Tibial nerve (tissue), 4 donors: ENCODE measurements at regions not wholly inside any gene's neighbourhood (a gene's known extent, or its start where the extent isn't known, plus 50 kb on each side); places are given as distances from the start of the nearest gene placed in this dataset.

Experiments used
- DNase-seq, 2 donors: peaks; one replicate each; pipeline ENCODE4 v3.0.0-alpha.2; 2019; ENCODE audit warnings: low spot score in 2 of 2
- H3K27ac ChIP-seq, 4 donors: fragments of 200-600 bp; sonication (generic) in 3 of 4; one replicate each; pipeline ENCODE4 v1.5.1; 2017 to 2019; ENCODE audit warnings: mild to moderate bottlenecking in 1 of 4
- H3K27me3 ChIP-seq, 2 donors: fragments of 200-600 bp; sonication (generic) in 1 of 2; one replicate each; pipeline versions ENCODE4 v1.5.1 to v1.6.0; 2017 to 2019
- H3K36me3 ChIP-seq, 3 donors: fragments of 200-600 bp; sonication (generic); one replicate each; pipeline ENCODE4 v1.5.1; 2018 to 2019
- H3K4me1 ChIP-seq, 4 donors: fragments of 200-600 bp; sonication (generic) in 3 of 4; one replicate each; pipeline ENCODE4 v1.5.1; 2017 to 2019
- H3K4me3 ChIP-seq, 4 donors: fragments of 200-600 bp; sonication (generic) in 3 of 4; one replicate each; pipeline ENCODE4 v1.5.1; 2017 to 2019; ENCODE audit warnings: mild to moderate bottlenecking in 1 of 4, moderate library complexity in 1 of 4
- H3K9me3 ChIP-seq, 4 donors: fragments of 200-600 bp; sonication (generic) in 3 of 4; one replicate each; pipeline ENCODE4 v1.5.1; 2017 to 2019
- EP300 ChIP-seq, 2 donors: sonication (generic); formaldehyde crosslinking; IDR thresholded peaks; one replicate each; pipeline ENCODE4 v1.6.1; 2017; ENCODE audit warnings: antibody characterized with exemption in 2 of 2, mild to moderate bottlenecking in 1 of 2
- POLR2A ChIP-seq, 2 donors: fragments of 450-650 bp; IDR thresholded peaks; one replicate each; pipeline ENCODE4 v1.6.1; 2017; ENCODE audit warnings: antibody characterized with exemption in 2 of 2, mild to moderate bottlenecking in 2 of 2, moderate library complexity in 2 of 2
- WGBS, 2 donors: methylation state at CpG; one replicate each; pipeline ENCODE4 v1.1.5; 2018; 5-methylcytosine and 5-hydroxymethylcytosine counted together
- TF ChIP-seq, protein P1 (sequence below), 5 experiments: fragments of 200-600 bp in 3 of 5; fragments of 450-650 bp in 2 of 5; sonication (generic) in 3 of 5; IDR thresholded peaks; one replicate each; pipeline ENCODE4 v1.5.1; 2016 to 2019; ENCODE audit warnings: antibody characterized with exemption in 5 of 5, mild to moderate bottlenecking in 3 of 5, moderate library complexity in 2 of 5

DNA sequence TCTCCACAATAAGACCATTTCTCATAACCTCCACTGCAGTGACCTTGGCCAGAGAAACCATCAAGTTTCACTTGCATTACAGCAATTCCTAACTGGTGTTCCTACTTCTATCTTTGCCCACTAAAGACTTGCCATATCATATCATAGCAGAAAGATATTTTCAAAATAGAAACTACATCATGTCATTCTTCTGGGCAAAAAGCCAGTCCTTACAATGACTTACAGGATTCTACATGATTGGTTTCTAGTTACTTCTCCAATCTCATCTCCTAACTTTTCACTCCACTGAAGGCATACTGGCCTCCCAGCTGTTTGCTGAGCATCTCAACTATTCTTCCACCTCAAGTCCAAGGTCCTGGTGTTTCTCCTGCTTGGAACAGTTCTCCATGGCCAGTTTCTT is 151.4 kb downstream of the HNMT start:
- no peak overlapping the region for H3K27ac ChIP-seq
- no peak for TF ChIP-seq POLR2A (IDR thresholded peaks at IDR 0.05)
- TF ChIP-seq, protein P1, sequence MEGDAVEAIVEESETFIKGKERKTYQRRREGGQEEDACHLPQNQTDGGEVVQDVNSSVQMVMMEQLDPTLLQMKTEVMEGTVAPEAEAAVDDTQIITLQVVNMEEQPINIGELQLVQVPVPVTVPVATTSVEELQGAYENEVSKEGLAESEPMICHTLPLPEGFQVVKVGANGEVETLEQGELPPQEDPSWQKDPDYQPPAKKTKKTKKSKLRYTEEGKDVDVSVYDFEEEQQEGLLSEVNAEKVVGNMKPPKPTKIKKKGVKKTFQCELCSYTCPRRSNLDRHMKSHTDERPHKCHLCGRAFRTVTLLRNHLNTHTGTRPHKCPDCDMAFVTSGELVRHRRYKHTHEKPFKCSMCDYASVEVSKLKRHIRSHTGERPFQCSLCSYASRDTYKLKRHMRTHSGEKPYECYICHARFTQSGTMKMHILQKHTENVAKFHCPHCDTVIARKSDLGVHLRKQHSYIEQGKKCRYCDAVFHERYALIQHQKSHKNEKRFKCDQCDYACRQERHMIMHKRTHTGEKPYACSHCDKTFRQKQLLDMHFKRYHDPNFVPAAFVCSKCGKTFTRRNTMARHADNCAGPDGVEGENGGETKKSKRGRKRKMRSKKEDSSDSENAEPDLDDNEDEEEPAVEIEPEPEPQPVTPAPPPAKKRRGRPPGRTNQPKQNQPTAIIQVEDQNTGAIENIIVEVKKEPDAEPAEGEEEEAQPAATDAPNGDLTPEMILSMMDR (IDR thresholded peaks at IDR 0.05) = no peak
- TF ChIP-seq EP300 (IDR thresholded peaks at IDR 0.05) = no peak
- no peaks in the 10 kb centered on the region for H3K36me3 ChIP-seq
- H3K27me3 ChIP-seq = no peaks in the 10 kb centered on the region
- H3K4me1 ChIP-seq = no peaks in the 10 kb centered on the region
- H3K4me3 ChIP-seq = no peak overlapping the region
- H3K9me3 ChIP-seq = peaks cover 0 to 7% (median 0%) of the 10 kb centered on the region in 4 donors
- no peak for DNase-seq

DNA sequence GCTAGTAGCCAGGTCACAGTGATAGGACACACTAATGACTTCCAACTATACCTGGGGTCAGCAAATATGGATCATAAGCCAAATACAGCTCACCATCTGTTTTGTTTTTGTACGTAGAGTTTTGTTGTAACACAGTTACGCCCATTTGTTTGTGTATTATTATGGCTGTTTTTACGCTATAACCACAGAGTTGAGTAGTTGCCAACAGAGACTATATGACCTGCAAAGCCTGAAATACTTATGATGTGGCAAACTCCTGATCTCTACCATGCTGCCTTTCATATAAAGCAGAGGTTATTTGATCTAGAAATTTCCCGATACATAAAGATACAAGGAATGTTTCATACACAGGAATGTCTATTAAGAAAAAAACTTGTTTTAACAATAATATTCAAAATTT is 152.2 kb downstream of the HNMT start:
- H3K4me3 ChIP-seq = no peak overlapping the region
- no peaks in the 10 kb centered on the region for H3K27me3 ChIP-seq
- whole genome bisulfite sequencing, 2 donors = 89 to 93% methylated on average over 4 of the region's 4 CpGs
- H3K36me3 ChIP-seq = no peaks in the 10 kb centered on the region
- peaks cover 0 to 7% (median 0%) of the 10 kb centered on the region in 4 donors for H3K9me3 ChIP-seq
- TF ChIP-seq, protein P1 (IDR thresholded peaks at IDR 0.05) = no peak
- TF ChIP-seq EP300 (IDR thresholded peaks at IDR 0.05) (no peak), POLR2A (IDR thresholded peaks at IDR 0.05) (no peak)
- no peak overlapping the region for H3K27ac ChIP-seq
- H3K4me1 ChIP-seq = no peaks in the 10 kb centered on the region
- no peak for DNase-seq

DNA sequence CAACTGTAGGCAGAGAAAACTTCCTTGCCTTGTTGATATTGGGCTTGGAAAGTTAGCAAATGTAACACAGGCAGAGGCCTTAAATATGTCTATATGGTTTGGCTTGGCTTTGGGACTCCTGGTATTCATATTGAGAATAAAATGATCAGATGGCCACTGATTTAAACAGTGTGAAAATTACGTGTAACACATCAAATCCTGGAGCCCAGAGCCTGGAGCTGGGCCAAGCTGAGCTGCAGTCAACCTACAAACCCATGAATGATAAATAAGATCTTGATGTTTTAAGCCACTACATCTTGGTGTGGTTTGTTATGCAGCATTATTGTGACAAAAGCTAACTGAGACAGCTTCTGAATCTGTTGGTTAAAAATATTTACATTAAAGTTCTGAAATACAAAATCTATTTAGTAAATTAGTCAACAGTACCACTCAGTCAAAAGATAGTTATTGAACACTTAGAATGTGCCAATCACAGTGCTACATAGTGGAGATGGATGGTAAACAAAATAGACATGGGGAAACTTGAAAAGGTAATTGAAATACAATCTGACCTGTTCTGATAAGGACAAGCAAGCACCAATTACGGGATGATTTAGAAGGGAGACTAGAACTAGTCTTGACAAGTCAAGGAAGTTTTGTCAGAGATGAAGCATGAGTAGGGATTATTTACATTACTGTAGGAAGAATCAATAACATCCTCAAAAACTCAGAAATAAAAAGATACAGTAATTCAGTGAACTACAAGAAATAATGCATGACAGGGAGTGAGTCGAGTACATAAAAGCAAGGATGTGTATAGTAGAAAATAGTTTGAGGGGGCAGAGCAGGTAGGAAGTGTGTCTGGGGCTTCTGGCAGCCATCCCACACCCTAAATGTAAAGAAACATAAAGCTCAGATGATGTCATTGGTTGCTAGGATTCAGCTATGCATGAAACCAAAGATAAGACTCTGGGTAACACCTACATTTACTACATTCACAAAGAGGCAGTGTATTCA is 157.7 kb downstream of the HNMT start:
- Histone ChIP-seq H3K27me3 (no peaks in the 10 kb centered on the region), H3K4me3 (no peak overlapping the region), H3K4me1 (no peaks in the 10 kb centered on the region), H3K36me3 (no peaks in the 10 kb centered on the region), H3K27ac (no peak overlapping the region), H3K9me3 (no peaks in the 10 kb centered on the region)
- TF ChIP-seq, protein P1 (IDR thresholded peaks at IDR 0.05) = no peak
- TF ChIP-seq POLR2A (IDR thresholded peaks at IDR 0.05) (no peak), EP300 (IDR thresholded peaks at IDR 0.05) (no peak)
- WGBS, 2 donors = 78 to 79% methylated on average over 3 of the region's 3 CpGs
- no peak for DNase-seq

DNA sequence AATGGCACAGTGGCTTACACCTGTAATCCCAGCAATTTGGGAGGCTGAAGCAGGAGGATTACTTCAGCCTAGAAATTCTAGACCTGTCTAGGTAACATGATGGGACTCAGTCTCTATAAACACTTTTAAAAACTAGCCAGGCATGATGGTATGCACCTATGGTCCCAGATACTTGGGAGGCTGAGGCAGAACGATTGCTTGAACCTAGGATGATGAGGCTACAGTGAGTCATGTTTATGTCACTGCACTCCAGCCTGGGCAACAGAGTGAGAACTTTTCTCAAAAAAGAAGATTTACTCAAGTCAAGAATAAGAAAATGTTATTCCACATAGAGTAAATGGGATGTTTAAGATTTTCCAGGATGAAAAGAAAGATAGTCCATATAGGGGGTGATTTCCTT is 158.6 kb downstream of the HNMT start:
- no peak overlapping the region for H3K4me3 ChIP-seq
- 65 to 92% methylated on average over 1 of the region's 1 CpG for WGBS, 2 donors

DNA sequence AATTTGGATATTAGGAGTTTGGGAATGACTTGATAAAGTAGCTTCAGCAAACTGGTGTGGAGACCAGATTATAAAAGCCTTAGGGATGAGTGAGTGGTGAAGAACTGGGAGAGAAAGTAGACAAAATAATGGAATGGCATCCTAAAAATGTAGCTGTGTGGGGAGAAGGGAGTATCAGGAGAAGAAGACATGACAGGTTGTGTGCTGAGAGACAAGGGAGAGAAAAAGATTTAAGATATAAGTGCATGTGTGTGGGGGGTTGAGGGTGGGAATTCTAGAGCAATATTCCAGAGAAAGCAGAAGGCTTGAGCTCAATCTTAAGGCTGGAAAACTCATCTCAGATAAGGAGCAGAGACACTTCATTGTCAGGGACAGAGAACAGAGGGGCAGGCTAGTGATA is 159.5 kb downstream of the HNMT start:
- H3K4me1 ChIP-seq = no peaks in the 10 kb centered on the region
- no peaks in the 10 kb centered on the region for H3K27me3 ChIP-seq
- H3K9me3 ChIP-seq = no peaks in the 10 kb centered on the region
- H3K4me3 ChIP-seq = no peak overlapping the region
- DNase-seq = no peak
- TF ChIP-seq, protein P1 (IDR thresholded peaks at IDR 0.05) = no peak
- TF ChIP-seq EP300 (IDR thresholded peaks at IDR 0.05) (no peak), POLR2A (IDR thresholded peaks at IDR 0.05) (no peak)
- no peak overlapping the region for H3K27ac ChIP-seq
- H3K36me3 ChIP-seq = no peaks in the 10 kb centered on the region

More for the DNA sequence above, 158.6 kb downstream of the HNMT start:
- Histone ChIP-seq H3K27ac (no peak overlapping the region), H3K9me3 (no peaks in the 10 kb centered on the region), H3K36me3 (no peaks in the 10 kb centered on the region), H3K4me1 (no peaks in the 10 kb centered on the region), H3K27me3 (no peaks in the 10 kb centered on the region)
- TF ChIP-seq EP300 (IDR thresholded peaks at IDR 0.05) (no peak), POLR2A (IDR thresholded peaks at IDR 0.05) (no peak)
- TF ChIP-seq, protein P1 (IDR thresholded peaks at IDR 0.05) = no peak
- DNase-seq = no peak
